GM21447 (cell line): ENCODE measurements at regions not wholly inside any gene's neighbourhood (a gene's known extent, or its start where the extent isn't known, plus 50 kb on each side); places are given as distances from the start of the nearest gene placed in this dataset.
"Not testable (repeated sequence)": the region's sequence is repeated elsewhere in the genome, so short reads cannot be mapped to it uniquely, and the experiment has no call there.

Experiments
- ATAC-seq: cut with Tn5 transposase; IDR thresholded peaks from one replicate; pipeline ENCODE4 v1.9.1; 2021; ENCODE audit not compliant: unreplicated experiment

DNA sequence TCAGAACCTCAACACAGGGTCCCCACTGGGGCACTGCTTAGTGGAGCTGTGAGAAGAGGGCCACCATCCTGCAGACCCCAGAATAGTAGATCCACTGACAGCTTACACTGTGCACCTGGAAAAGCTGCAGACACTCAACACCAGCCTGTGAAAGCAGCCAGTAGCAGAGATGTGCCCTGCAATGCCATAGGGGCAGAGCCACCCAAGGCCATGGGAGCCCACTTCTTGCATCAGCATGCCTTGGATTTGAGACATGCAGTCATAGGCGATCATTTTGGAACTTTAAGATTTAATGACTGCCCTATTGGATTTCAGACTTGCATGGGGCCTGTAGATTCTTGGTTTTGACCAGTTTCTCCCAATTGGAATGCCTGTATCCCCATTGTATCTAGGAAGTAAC, 1962.1 kb upstream of the PRR20A start:
- not testable (repeated sequence) for ATAC-seq

DNA sequence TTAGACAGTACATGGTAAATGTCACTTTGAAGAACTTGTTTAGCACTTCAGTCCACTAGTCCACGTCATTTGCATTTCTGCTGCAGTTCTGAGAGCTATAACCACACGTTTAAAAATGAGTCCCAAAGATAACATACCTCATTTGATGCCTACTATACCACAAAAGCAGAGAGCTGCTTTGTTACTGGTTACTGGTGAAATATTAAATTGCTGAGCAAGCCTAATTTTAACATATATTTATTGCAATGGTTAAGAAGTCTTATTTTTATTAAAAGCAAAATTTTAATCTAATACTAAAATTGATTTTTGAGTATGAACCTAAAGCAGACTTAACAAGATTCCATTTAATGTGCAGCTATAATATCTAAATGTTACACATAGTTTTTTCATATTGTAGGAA, 1949.7 kb upstream of the PRR20A start:
- ATAC-seq = no peak

- ATAC-seq = no peak
Observed at GRCh38 chr13:55199134-55199533, 1941.6 kb upstream of the PRR20A start.

DNA sequence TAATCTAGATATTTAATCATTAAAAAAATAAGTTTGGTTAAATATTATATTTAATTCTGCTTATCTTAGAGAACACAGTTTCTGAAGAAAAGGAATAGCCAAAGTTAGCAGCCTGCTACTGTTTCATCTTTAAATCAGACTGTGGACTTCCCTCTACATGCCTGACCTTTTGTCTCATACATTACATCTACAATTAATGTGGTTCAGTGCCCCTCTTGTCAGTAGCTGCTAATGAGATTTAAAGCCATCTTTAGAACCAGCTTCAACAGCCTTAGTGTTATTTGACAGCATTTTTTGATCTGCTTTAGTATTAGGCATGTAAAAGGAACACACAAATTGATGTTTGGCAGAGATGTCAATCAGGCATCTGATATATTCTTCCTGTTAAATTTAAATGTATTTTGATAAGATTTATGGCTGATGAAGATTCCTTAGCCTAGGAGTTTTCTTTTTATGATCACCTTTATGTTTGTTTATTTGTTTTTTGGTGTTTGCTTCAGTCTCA, 1925.8 kb upstream of the PRR20A start:
- ATAC-seq = no peak

DNA sequence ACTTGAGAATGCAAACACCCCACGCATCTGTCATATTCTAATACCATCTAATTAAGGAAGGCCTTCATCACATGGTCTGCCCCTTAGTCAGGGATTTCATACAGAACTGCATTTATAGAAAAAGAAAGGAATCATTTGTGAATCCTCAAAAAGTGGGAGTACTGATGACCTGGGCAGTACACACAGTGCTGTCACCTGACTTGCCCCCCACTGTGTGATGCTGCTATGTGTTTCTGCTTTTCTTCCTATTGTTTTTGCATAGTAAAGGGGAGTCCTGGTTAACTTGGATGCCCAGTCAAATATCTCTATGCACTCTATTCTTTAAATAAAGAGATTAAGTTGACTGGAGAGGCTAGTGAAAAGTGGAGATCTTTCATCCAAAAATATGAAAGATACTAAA, 1921.2 kb upstream of the PRR20A start:
- no peak for ATAC-seq

DNA sequence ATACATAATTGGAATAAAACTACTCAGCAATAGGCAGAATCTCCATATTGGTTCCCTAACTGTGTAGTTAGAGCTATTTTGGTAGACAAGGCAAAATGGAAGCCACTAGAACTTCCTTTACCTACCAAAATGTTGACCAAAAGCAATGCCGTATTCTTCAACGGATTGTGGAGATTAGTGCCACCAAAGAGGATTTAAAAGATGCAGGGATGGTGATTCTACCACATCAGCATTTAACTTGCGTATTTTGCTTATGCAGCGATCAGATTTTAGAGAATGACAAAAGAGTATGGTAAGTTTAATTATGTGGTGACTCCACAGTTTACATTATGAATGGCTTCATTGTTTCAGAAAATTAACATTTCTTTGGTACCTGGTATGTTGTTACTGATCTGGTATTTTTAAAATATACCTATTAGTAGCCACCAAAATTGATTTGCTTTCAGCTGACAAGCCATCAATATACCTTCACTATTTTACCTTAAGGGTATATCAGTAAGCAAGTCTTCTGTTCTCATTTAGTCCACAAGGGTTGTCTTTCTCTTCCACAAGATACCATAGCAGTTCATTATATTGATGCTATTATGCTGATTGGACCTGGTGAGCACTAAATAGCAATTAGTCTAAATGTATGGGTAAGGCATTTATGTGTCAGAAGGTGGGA, 1910.7 kb upstream of the PRR20A start:
- ATAC-seq = no peak

DNA sequence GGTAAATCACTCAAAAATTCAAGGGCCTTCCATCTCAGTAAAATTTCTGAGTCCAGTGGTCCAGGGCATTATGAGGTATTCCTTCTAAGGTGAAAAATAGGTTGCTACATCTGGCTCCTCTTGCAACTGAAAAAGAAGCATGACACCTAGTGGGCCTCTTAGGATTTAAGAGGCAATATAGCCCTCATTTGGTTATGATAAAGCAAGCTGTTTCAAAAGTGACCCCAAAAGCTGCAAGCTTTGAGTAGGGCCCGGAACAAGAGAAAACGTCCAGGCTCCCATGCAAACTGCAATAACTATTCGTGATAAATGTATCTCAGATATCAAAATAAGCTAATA, 1910.2 kb upstream of the PRR20A start:
- no peak for ATAC-seq

DNA sequence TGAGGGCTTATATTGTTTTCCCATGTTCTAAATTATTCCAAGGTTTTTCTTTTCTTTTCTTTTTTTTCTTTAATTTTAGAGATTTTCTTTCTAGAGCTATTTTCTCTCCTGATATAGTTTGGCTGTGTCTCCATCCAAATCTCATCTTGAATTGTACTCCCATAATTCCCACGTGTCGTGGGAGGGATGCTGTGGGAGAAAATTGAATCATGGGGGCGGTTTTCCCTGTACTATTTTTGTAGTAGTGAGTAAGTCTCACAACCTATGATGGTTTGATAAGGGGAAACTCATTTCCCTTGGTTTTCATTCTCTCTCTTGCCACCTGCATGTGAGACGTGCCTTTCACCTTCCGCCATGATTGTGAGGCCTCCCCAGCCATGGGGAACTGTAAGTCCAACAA, 1906.4 kb upstream of the PRR20A start:
- no peak for ATAC-seq

- ATAC-seq = no peak
Observed at GRCh38 chr13:55245005-55245644, 1895.6 kb upstream of the PRR20A start.

DNA sequence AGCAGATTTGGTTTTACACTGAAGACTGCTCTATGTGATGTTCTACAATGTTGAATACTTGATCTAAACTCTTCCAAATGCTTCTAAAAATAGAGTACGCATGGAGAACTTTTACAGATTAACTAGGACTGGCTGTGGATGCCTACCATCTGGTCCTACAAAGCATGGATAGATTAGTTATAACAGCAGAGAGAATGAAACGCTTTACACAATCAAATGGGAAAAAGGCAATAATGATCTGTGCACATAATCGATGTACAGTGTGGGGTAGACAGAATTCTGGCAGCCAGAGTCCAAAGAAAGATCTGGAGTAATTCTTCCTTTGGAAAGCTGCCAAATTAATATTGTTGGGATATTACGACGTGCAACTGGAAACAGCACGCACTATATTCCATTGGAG, 1885.5 kb upstream of the PRR20A start:
- ATAC-seq = no peak

- ATAC-seq = no peak
Observed at GRCh38 chr13:55263045-55263444, 1877.7 kb upstream of the PRR20A start.

- ATAC-seq = no peak
Observed at GRCh38 chr13:55266644-55267043, 1874.1 kb upstream of the PRR20A start.

- no peak for ATAC-seq
Observed at GRCh38 chr13:55298201-55298600, 1842.5 kb upstream of the PRR20A start.

DNA sequence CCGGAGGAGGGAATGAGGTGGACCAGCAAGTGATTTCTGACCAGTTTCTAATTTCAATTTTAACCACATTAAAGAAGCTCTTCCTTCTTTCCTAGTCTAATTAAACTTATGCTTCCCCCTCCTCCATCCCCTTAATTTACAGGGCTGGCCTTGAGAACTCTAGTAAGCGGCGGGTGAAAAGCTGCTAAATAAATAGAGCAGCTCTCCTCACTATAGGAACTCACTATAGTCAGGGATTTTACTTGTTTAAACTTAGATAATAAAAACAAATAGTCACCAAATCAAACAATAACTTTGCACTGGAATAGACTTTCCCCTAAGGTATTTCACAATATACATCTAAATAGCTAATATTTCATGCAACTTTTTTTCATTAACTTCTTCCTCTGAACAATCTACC, 1838.2 kb upstream of the PRR20A start:
- no peak for ATAC-seq

DNA sequence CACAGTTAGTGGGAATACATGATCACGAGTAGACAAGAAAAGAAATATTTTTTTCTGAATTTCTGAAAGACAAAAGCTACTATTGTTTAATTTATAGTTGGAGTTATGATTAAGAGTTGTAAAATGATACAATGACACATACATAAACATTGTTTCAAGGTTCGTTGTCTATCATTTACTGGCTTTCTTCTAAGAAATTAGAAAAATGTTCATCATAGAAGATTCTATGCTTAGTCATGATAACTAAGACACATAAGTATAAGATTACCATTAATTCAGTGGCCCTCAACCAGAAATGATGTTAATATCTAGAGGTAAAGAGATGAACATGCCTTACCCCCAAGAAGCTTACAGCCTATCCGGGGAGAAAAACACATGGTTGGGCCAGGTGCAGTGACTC, 1832.8 kb upstream of the PRR20A start:
- ATAC-seq = no peak

- no peak for ATAC-seq
Observed at GRCh38 chr13:55341891-55342290, 1798.8 kb upstream of the PRR20A start.

- no peak for ATAC-seq
Observed at GRCh38 chr13:55345224-55345623, 1795.5 kb upstream of the PRR20A start.

DNA sequence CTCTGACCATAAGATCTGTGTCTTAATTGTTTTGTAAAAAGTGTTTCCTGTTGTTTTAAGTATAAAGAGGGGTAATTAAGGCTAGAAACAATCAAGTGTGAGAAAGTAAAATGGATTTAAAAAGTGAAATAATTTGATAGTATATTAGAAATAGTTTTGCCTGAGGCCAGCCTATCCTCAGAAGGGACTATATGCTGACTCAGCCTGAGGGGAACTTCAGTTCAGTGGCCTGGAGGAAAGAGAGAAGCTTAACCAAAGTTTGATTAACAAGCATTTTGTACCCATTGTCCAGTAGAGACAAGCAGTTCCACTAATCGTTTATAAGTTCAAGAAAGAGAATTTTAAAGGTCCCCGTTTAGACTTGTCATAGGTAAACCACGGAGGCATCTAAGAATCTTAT, 1793.2 kb upstream of the PRR20A start:
- ATAC-seq = no peak

DNA sequence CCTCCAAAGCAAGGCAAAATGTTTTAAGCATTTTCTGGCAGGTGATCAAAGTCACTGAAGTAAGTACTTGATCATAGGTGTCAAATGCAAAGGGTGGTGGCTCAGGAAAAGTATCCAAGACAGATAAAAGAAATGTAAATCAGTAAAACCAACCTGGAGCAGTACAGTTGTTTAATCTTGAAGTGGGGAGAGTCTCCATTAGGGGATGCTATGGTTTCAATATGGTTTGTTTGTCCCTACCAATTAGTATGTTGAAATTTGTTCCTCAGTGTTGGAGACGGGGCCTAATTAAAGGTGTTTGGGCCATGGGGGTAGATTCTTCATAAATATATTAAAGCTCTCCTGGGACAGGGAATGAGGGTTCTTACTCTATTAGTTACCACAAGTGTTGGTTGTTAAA, 1781.7 kb upstream of the PRR20A start:
- ATAC-seq = no peak

- ATAC-seq = no peak
Observed at GRCh38 chr13:55361141-55361540, 1779.6 kb upstream of the PRR20A start.

GRCh38 chr13:55366676-55367075, 1774.0 kb upstream of the PRR20A start:
- no peak for ATAC-seq

- ATAC-seq = no peak
Observed at GRCh38 chr13:55394470-55394869, 1746.2 kb upstream of the PRR20A start.

GRCh38 chr13:55402870-55403269, 1737.8 kb upstream of the PRR20A start:
- no peak for ATAC-seq
